HG03280 (cell line): ENCODE measurements at regions not wholly inside any gene's neighbourhood (a gene's known extent, or its start where the extent isn't known, plus 50 kb on each side); places are given as distances from the start of the nearest gene placed in this dataset.
"Not testable (repeated sequence)": the region's sequence is repeated elsewhere in the genome, so short reads cannot be mapped to it uniquely, and the experiment has no call there.

Source experiments
- ATAC-seq: cut with Tn5 transposase; IDR thresholded peaks from one replicate; pipeline ENCODE4 v1.9.1; 2021; ENCODE audit warnings: mild to moderate bottlenecking, moderate library complexity; ENCODE audit not compliant: unreplicated experiment

DNA sequence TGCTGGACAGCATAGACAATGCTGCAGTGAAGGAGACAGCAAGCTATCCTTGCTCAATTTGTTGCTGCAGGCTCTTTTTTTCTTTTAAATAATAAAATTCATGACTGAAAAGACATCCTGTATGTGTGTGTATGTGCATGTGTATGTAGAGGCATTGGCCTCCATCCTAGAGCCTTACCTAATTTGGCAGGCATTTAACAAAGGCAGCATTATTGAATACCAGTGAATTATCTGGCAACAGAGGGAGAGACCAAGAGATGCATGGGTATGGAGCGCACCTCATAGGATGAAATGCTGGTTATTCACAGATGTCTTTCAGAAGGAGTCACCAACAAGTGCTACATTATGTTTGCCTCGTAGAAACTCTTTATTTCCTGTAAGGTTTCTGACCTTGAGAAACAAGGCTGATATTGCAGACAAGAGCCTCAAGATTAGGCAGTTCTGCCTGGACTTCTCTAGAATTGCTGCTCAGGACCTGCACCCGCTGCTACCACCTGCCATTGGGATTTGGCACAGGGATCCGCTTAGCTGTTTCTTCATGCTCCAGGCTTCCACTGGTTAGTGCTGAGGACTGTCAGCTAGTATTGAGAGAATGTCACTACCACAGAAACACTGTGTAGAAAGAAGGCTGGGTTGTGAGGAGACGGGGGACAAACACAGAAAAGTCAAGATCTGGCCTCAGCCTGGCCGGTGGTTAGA lies 247.7 kb upstream of the RFX3 start:
- ATAC-seq: no peak

GRCh38 chr9:3769646-3770045 lies 243.8 kb upstream of the RFX3 start:
- no peak for ATAC-seq

DNA sequence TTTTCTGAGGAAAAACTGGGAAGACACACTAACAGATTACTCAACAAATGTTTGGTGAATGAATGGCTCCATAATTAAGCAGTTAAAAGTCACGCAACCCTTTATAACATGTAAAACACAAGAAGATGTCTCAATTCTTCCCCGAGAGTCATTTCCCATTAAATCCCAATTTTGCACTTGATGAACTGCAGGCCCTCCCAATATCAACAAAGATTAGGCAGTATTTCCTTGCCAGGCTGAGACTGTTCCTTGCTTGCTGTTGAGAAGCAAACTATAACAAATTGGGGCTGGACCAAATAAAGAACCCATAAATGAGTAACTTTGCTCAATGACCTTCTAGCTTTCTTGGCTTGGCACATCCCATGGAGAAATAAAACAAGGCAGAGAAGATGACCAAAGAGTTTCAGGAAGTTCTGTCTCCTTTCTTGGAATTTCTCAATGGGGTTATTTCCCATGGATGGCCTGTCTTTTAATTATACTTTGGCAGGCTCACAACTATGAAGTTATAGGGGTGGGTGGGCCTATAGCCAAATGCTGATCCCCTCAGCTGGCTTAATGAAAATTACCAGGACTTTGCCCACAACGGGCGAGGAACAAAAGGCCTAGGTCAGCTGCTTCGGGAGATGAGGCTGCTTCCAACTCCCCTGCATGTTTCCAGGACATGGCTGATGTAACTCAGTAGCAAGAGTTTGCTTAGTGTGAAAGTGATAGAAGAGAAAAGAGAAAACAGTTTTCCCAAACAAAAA lies 243.1 kb upstream of the RFX3 start:
- ATAC-seq: no peak

- ATAC-seq: no peak
These were observed 242.5 kb upstream of the RFX3 start for GRCh38 chr9:3768286-3768685.

GRCh38 chr9:3762076-3762475 lies 236.3 kb upstream of the RFX3 start:
- no peak for ATAC-seq

DNA sequence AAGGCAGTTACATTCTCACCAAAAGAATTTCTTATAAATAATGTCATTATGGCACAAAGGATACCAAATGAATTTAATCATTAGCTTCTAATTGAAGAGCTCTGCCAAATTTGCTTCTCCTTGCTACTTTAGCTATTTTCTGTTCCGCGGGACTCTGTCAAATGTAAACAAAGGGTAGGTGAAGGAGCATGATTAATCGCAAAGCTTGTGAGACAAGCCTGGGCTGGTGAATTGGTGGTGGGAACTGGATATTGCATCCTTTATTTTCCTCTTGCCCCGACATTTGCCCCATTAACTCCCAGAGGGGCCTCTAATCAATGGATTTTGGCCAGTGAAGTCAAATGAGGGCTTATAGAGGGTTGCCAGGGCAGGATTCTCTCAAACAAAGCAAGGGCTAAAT lies 234.2 kb upstream of the RFX3 start:
- ATAC-seq: no peak

- no peak for ATAC-seq
These were observed 233.2 kb upstream of the RFX3 start for GRCh38 chr9:3758816-3759576.

GRCh38 chr9:3756071-3756470 lies 230.3 kb upstream of the RFX3 start:
- ATAC-seq: no peak

GRCh38 chr9:3751125-3751758 lies 225.4 kb upstream of the RFX3 start:
- no peak for ATAC-seq

- no peak for ATAC-seq
These were observed 224.5 kb upstream of the RFX3 start for GRCh38 chr9:3750321-3750720.

GRCh38 chr9:3746296-3747275 lies 220.8 kb upstream of the RFX3 start:
- no peak for ATAC-seq

DNA sequence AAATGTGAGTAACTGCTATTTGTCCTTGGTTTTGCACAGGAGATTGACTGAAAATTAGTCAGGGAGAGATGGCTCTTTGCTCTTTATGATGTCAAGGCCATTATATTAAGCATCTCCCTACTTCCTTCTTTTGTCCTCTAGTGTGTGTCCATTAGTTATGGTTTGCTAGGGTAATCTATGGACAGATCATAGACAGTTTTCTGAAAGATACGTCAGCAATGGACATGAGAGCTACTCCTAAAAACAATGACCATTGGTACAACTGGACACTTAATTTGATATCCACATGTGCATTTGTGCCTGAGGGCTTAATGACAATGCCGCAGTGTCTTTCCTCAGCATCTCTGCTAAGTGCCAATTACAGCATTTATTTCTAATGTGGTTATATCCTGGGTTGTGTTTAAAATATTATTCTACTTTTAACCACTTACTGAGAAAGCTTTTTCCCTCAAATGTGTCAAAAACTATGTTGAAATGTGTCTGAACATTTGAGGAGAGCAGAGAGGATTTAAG lies 218.2 kb upstream of the RFX3 start:
- no peak for ATAC-seq

GRCh38 chr9:3742586-3742985 lies 216.8 kb upstream of the RFX3 start:
- ATAC-seq: no peak

GRCh38 chr9:3741729-3742128 lies 215.9 kb upstream of the RFX3 start:
- ATAC-seq: no peak

DNA sequence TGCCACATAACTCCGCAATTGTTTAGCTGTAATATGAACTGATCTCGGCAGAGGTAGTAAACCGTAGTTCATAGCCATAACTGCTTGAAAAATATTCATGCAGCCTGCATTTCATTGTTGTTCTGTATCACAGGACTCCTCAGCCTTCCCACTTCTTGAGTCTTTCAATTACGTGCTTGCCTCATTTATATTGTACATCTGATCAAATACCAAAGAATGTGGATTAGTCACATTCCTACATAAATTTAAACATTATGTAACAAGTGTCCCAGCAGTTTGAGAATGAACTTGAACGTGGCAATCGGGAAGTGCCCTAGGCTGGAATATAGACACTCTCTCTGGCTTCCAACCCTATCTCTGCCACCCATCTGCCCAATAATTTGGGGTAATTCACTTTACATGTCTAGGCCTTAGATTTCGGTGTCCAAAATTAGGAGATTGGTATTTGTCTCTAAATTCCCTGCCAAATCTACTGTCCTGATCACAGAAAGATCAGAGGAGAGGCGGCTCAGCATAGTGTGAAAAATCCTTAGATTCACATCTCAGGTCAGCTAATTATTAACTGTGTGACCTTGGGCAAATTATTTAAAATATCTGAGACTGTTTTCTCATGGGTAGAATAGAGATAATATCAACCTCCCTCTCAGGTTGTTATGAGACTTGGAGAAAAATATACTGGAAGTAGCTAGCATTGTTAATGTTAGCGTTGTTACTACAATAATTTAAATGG lies 215.1 kb upstream of the RFX3 start:
- no peak for ATAC-seq

DNA sequence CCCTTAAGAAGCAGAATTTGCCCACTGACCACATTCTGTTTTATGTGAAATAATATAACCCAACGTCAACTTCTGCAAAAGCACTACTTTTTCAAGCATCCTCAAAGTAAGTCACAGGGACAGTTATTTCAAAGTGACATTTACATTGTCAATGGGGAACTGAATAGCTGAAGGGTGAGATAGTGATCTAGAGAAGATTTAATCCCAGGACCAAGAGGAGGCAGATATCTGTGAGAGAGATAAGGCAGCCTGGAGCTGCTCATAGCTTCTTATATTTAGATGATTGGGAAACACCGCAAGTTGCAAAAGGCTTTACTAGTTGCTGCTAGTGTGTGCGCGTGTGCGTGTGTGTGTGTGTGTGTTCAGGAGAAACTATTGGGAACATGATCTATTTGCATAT lies 210.4 kb upstream of the RFX3 start:
- no peak for ATAC-seq

DNA sequence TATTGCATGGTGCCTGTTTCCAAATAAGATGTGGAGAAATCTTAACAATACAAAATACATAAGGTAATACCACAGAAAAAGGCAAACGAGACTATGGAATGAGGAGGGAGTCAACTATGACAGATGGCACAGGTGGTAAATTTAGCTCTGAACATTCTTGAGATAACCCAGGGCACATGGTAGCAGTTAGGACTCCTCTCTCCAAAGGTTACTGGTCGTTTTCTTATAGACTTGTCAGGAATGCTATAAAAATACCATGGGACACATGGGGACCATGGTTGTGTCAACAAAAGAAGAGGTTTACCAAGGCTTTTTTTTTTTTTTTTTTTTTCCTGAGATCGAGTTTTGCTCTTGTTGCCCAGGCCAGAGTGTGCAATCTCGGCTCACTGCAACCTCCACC lies 209.4 kb upstream of the RFX3 start:
- no peak for ATAC-seq

- ATAC-seq: not testable (repeated sequence)
These were observed 207.9 kb upstream of the RFX3 start for GRCh38 chr9:3733527-3734262.

DNA sequence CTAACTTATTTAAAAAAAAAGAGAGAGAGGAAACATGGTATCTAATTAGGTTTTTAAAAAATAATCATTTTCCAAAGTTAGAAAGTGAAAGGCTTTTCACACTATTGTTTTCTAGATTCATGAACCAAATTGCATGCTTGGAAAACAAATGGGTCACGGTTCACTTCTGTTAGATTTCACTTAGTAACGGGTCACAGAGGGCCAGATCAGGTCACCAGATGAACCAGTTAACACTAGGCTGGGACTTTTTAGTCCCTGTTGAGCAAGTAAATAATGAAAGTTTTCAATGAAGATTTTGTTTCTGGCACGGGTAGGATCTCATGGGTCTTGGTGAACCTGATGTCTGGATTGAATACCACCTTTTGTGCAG lies 207.2 kb upstream of the RFX3 start:
- ATAC-seq: no peak
